OCI-LY3 (cell line): ENCODE measurements at regions not wholly inside any gene's neighbourhood (a gene's known extent, or its start where the extent isn't known, plus 50 kb on each side); places are given as distances from the start of the nearest gene placed in this dataset.

Experiments used
- CTCF ChIP-seq: fragments of 200-600, 300-600 bp; sonication (generic); IDR thresholded peaks from 2 replicates; pipeline ENCODE4 v1.5.1; 2014; ENCODE audit warnings: antibody characterized with exemption, low read length, low read depth
- EZH2phosphoT487 ChIP-seq: fragments of 200-600 bp; shearing (Covaris generic); IDR thresholded peaks from 2 replicates; pipeline ENCODE4 v1.6.1; 2018; ENCODE audit warnings: antibody characterized with exemption, mixed run types, low read depth

- TF ChIP-seq EZH2phosphoT487 (no peak), CTCF (no peak)
Measured at GRCh38 chr4:85154591-85154990, 188.1 kb upstream of the WDFY3 start.
